WTC11 (cell line): ENCODE measurements at regions not wholly inside any gene's neighbourhood (a gene's known extent, or its start where the extent isn't known, plus 50 kb on each side); places are given as distances from the start of the nearest gene placed in this dataset.

Experiments
- ATAC-seq: fragments of 200-7000 bp; cut with Tn5 transposase; 2 replicates; pipeline ENCODE4 v1.10.0; 2021; ENCODE audit warnings: mild to moderate bottlenecking, moderate library complexity
- CTCF ChIA-PET: fragments of 300-600 bp; sonication (Branson Sonifier 250); formaldehyde crosslinking; loops from one replicate; lab custom pipeline; 2021; ENCODE audit warnings: antibody characterized with exemption; lab: Charles Lee
- POLR2A ChIA-PET: fragments of 350-600 bp; sonication (Branson Sonifier 250); formaldehyde crosslinking; loops from one replicate; lab custom pipeline; 2021; ENCODE audit warnings: antibody characterized with exemption; lab: Charles Lee
- DNase-seq: peaks from one replicate; pipeline ENCODE4 v3.0.0; 2021; ENCODE audit warnings: low spot score
- H3K27ac Mint-ChIP-seq: 2 replicates; pipeline ENCODE4 v1.8.0; 2021; ENCODE audit warnings: mixed read lengths
- H3K27me3 Mint-ChIP-seq: 2 replicates; pipeline ENCODE4 v1.8.0; 2021; ENCODE audit warnings: low read depth, mild to moderate bottlenecking, moderate library complexity, mixed read lengths
- H3K36me3 Mint-ChIP-seq: 2 replicates; pipeline ENCODE4 v1.8.0; 2021; ENCODE audit warnings: mixed read lengths
- H3K4me1 Mint-ChIP-seq: 2 replicates; pipeline ENCODE4 v1.8.0; 2022; ENCODE audit warnings: mixed read lengths
- H3K4me3 Mint-ChIP-seq: 2 replicates; pipeline ENCODE4 v1.8.0; 2021; ENCODE audit warnings: mild to moderate bottlenecking, moderate library complexity, mixed read lengths
- H3K9me3 Mint-ChIP-seq: 2 replicates; pipeline ENCODE4 v1.8.0; 2021; ENCODE audit warnings: mixed read lengths
- CREM ChIP-seq: sonication (generic); formaldehyde crosslinking; IDR thresholded peaks from 2 replicates; pipeline ENCODE4 v1.8.1; 2022; ENCODE audit warnings: mild to moderate bottlenecking, missing genetic modification reagents, moderate library complexity
- ELF4 ChIP-seq: sonication (generic); formaldehyde crosslinking; IDR thresholded peaks from 2 replicates; pipeline ENCODE4 v1.8.1; 2022; ENCODE audit warnings: low read depth, mild to moderate bottlenecking, moderate library complexity, missing genetic modification reagents
- ERG ChIP-seq: fragments of 250-450 bp; sonication (Bioruptor Pico); IDR thresholded peaks from 2 replicates; pipeline ENCODE4 v1.8.0; 2021; ENCODE audit warnings: mild to moderate bottlenecking
- FOXJ3 ChIP-seq: sonication (generic); formaldehyde crosslinking; IDR thresholded peaks from 2 replicates; pipeline ENCODE4 v1.9.0; 2021; ENCODE audit warnings: missing genetic modification reagents, mild to moderate bottlenecking, borderline replicate concordance
- FOXP1 ChIP-seq: sonication (generic); formaldehyde crosslinking; IDR thresholded peaks from 2 replicates; pipeline ENCODE4 v1.8.0; 2022; ENCODE audit warnings: missing genetic modification reagents, mild to moderate bottlenecking, moderate library complexity, borderline replicate concordance
- GTF2I ChIP-seq: fragments of 250-450 bp; sonication (Bioruptor Pico); conservative IDR thresholded peaks from 2 replicates; pipeline ENCODE4 v1.4.0; 2021; ENCODE audit warnings: mild to moderate bottlenecking
- IRF1 ChIP-seq: sonication (generic); formaldehyde crosslinking; IDR thresholded peaks from 2 replicates; pipeline ENCODE4 v1.8.0; 2023; ENCODE audit warnings: missing genetic modification reagents
- KAT7 ChIP-seq: sonication (generic); formaldehyde crosslinking; IDR thresholded peaks from 2 replicates; pipeline ENCODE4 v1.8.1; 2023; ENCODE audit warnings: missing genetic modification reagents, mild to moderate bottlenecking, borderline replicate concordance
- MLX ChIP-seq: sonication (generic); formaldehyde crosslinking; IDR thresholded peaks from 2 replicates; pipeline ENCODE4 v1.8.1; 2023; ENCODE audit warnings: mild to moderate bottlenecking, missing genetic modification reagents, moderate library complexity
- NFYB ChIP-seq: sonication (generic); formaldehyde crosslinking; conservative IDR thresholded peaks from 2 replicates; pipeline ENCODE4 v1.8.0; 2022; ENCODE audit warnings: low read depth, missing genetic modification reagents
- NR2C2 ChIP-seq: sonication (generic); formaldehyde crosslinking; IDR thresholded peaks from 2 replicates; pipeline ENCODE4 v1.8.0; 2022; ENCODE audit warnings: mild to moderate bottlenecking, missing genetic modification reagents
- ZNF219 ChIP-seq: sonication (generic); formaldehyde crosslinking; IDR thresholded peaks from 2 replicates; pipeline ENCODE4 v1.8.0; 2023; ENCODE audit warnings: missing genetic modification reagents, mild to moderate bottlenecking, borderline replicate concordance
- ZNF423 ChIP-seq: fragments of 250-450 bp; sonication (Bioruptor Pico); IDR thresholded peaks from 2 replicates; pipeline ENCODE4 v2.1.2; 2022; ENCODE audit warnings: mild to moderate bottlenecking, moderate library complexity
- ZNF671 ChIP-seq: fragments of 250-450 bp; sonication (Bioruptor Pico); IDR thresholded peaks from 2 replicates; pipeline ENCODE4 v1.8.0; 2021; ENCODE audit warnings: mild to moderate bottlenecking
- TF ChIP-seq, protein P1 (sequence below): sonication (generic); formaldehyde crosslinking; IDR thresholded peaks from 2 replicates; pipeline ENCODE4 v1.8.0; 2022; ENCODE audit warnings: mild to moderate bottlenecking, missing genetic modification reagents
- TF ChIP-seq, protein P2 (sequence below): fragments of 200-600 bp; IDR thresholded peaks from 2 replicates; pipeline ENCODE4 v1.8.0; 2022; ENCODE audit warnings: antibody characterized with exemption
- TF ChIP-seq, protein P3 (sequence below): fragments of 250-450 bp; sonication (Bioruptor Pico); IDR thresholded peaks from 2 replicates; pipeline ENCODE4 v1.9.0; 2021; ENCODE audit warnings: mild to moderate bottlenecking
- TF ChIP-seq, protein P4 (sequence below): sonication (generic); formaldehyde crosslinking; IDR thresholded peaks from 2 replicates; pipeline ENCODE4 v1.8.0; 2022; ENCODE audit warnings: mild to moderate bottlenecking, missing genetic modification reagents
- TF ChIP-seq, protein P5 (sequence below): sonication (generic); formaldehyde crosslinking; IDR thresholded peaks from 2 replicates; pipeline ENCODE4 v1.8.1; 2023; ENCODE audit warnings: mild to moderate bottlenecking, missing genetic modification reagents, moderate library complexity

- H3K4me1 Mint-ChIP-seq = peaks cover 8% of the 10 kb centered on the region
- DNase-seq (no peak), ATAC-seq (no peak)
- no peak overlapping the region for H3K4me3 Mint-ChIP-seq
- H3K9me3 Mint-ChIP-seq = peaks cover 38% of the 10 kb centered on the region
- TF ChIP-seq, protein P1, sequence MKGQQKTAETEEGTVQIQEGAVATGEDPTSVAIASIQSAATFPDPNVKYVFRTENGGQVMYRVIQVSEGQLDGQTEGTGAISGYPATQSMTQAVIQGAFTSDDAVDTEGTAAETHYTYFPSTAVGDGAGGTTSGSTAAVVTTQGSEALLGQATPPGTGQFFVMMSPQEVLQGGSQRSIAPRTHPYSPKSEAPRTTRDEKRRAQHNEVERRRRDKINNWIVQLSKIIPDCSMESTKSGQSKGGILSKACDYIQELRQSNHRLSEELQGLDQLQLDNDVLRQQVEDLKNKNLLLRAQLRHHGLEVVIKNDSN (CRISPR knock-in tag) = no peak
- TF ChIP-seq ZNF423 = no peak
- no peak for TF ChIP-seq FOXP1 (CRISPR knock-in tag)
- no peak for TF ChIP-seq ZNF219 (CRISPR knock-in tag)
- no peak for TF ChIP-seq IRF1
- no peak for TF ChIP-seq ERG (CRISPR knock-in tag)
- TF ChIP-seq KAT7 (CRISPR knock-in tag) = no peak
- TF ChIP-seq FOXJ3 = no peak
- TF ChIP-seq ZNF671 = no peak
- TF ChIP-seq, protein P2, sequence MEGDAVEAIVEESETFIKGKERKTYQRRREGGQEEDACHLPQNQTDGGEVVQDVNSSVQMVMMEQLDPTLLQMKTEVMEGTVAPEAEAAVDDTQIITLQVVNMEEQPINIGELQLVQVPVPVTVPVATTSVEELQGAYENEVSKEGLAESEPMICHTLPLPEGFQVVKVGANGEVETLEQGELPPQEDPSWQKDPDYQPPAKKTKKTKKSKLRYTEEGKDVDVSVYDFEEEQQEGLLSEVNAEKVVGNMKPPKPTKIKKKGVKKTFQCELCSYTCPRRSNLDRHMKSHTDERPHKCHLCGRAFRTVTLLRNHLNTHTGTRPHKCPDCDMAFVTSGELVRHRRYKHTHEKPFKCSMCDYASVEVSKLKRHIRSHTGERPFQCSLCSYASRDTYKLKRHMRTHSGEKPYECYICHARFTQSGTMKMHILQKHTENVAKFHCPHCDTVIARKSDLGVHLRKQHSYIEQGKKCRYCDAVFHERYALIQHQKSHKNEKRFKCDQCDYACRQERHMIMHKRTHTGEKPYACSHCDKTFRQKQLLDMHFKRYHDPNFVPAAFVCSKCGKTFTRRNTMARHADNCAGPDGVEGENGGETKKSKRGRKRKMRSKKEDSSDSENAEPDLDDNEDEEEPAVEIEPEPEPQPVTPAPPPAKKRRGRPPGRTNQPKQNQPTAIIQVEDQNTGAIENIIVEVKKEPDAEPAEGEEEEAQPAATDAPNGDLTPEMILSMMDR = no peak
- TF ChIP-seq CREM (CRISPR knock-in tag) = no peak
- TF ChIP-seq MLX (CRISPR knock-in tag) = no peak
- TF ChIP-seq, protein P3, sequence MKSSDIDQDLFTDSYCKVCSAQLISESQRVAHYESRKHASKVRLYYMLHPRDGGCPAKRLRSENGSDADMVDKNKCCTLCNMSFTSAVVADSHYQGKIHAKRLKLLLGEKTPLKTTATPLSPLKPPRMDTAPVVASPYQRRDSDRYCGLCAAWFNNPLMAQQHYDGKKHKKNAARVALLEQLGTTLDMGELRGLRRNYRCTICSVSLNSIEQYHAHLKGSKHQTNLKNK = no peak
- TF ChIP-seq ELF4 (CRISPR knock-in tag) = no peak
- no peak for TF ChIP-seq NR2C2 (CRISPR knock-in tag)
- peaks cover 18% of the 10 kb centered on the region for H3K36me3 Mint-ChIP-seq
- ChIA-PET CTCF (interaction anchor here (0.7 to 1.4 kb wide), 2 partner anchors 11 to 1924 kb away, joined by 3 to 4 read pairs; no protein-coding TSS in a partner anchor), POLR2A (no interaction called here)
- peaks cover 21% of the 10 kb centered on the region for H3K27me3 Mint-ChIP-seq
- H3K27ac Mint-ChIP-seq = no peak overlapping the region
Observed at GRCh38 chr7:67361150-67361549, 364.5 kb downstream of the TYW1 start.

DNA sequence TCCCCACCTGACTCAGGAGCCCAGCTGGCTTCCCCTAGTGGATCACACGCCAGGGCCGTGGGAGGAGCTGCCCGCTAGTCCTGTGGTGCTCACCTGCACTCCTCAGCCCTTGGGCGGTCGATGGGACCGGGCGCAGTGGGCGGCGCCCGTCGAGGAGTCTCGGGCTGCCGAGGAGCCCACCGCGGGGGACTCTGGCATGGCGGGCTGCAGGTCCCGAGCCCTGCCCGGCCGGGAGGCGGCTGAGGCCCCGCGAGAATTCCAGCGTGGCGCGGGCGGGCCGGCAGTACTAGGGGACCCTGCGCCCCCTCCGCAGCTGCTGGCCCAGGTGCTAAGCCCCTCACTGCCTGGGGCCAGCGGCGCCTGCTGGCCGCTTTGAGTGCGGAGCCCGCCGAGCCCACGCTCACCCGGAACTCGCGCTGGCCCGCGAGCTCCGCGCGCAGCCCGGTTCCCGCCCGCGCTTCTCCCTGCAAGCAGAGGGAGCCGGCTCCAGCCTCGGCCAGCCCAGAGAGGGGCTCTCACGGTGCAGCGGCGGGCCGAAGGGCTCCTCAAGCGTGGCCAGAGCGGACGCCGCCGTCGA is 367.9 kb downstream of the TYW1 start:
- Mint-ChIP-seq H3K27me3 (peaks cover 25% of the 10 kb centered on the region), H3K27ac (no peak overlapping the region), H3K4me1 (peaks cover 8% of the 10 kb centered on the region), H3K36me3 (peaks cover 11% of the 10 kb centered on the region), H3K9me3 (peaks cover 21% of the 10 kb centered on the region), H3K4me3 (peak overlapping the region; percentile 41)
- ChIA-PET CTCF (interaction anchor here (0.6 to 1.5 kb wide), 4 partner anchors 14 to 810 kb away, joined by 3 to 7 read pairs (median 4); no protein-coding TSS in a partner anchor), POLR2A (interaction anchor here (1.4 kb wide), 1 partner anchor 62 kb away, joined by 4 read pairs; no protein-coding TSS in a partner anchor)
- DNase-seq (peak; percentile 44), ATAC-seq (peak; percentile 77)
- TF ChIP-seq, protein P4, sequence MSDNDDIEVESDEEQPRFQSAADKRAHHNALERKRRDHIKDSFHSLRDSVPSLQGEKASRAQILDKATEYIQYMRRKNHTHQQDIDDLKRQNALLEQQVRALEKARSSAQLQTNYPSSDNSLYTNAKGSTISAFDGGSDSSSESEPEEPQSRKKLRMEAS (CRISPR knock-in tag) = peak; percentile 60; the same call in 1 of the 2 replicates
- TF ChIP-seq ZNF219 (CRISPR knock-in tag) (no peak), NFYB (CRISPR knock-in tag) (0 out of 2 replicates have a peak, but pooled peaks have one; percentile 2), GTF2I (CRISPR knock-in tag) (no peak)
- TF ChIP-seq, protein P5, sequence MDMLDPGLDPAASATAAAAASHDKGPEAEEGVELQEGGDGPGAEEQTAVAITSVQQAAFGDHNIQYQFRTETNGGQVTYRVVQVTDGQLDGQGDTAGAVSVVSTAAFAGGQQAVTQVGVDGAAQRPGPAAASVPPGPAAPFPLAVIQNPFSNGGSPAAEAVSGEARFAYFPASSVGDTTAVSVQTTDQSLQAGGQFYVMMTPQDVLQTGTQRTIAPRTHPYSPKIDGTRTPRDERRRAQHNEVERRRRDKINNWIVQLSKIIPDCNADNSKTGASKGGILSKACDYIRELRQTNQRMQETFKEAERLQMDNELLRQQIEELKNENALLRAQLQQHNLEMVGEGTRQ (CRISPR knock-in tag) = no peak
